ENCODE measurements at regions not wholly inside any gene's neighbourhood (a gene's known extent, or its start where the extent isn't known, plus 50 kb on each side); places are given as distances from the start of the nearest gene placed in this dataset.

DNA sequence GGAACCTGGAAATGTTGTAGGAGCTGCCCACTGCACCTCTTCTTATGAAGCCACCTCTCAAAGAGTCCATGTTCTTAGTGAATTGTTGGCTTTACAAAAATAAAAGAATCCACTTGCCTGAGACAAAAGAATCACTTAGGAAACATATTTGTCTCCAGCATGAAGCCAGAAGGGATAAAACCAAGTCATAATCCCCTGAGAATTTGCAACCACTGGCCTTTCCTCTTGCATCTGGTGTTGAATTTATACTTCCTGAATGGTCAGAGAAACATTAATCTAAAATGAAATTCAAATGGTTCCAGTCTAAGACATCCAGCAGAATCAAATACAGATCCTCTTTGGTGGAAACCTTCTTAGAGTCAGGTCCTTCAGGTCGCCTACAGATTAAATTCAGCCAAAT, 192.5 kb upstream of the ECI2 start:
- TF ChIP-seq, protein P1, sequence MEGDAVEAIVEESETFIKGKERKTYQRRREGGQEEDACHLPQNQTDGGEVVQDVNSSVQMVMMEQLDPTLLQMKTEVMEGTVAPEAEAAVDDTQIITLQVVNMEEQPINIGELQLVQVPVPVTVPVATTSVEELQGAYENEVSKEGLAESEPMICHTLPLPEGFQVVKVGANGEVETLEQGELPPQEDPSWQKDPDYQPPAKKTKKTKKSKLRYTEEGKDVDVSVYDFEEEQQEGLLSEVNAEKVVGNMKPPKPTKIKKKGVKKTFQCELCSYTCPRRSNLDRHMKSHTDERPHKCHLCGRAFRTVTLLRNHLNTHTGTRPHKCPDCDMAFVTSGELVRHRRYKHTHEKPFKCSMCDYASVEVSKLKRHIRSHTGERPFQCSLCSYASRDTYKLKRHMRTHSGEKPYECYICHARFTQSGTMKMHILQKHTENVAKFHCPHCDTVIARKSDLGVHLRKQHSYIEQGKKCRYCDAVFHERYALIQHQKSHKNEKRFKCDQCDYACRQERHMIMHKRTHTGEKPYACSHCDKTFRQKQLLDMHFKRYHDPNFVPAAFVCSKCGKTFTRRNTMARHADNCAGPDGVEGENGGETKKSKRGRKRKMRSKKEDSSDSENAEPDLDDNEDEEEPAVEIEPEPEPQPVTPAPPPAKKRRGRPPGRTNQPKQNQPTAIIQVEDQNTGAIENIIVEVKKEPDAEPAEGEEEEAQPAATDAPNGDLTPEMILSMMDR (IDR thresholded peaks at IDR 0.05): no peak
- TF ChIP-seq POLR2AphosphoS5 (IDR thresholded peaks at IDR 0.05): no peak

Measured in gastroesophageal sphincter (tissue), 3 donors.